ENCODE measurements at regions not wholly inside any gene's neighbourhood (a gene's known extent, or its start where the extent isn't known, plus 50 kb on each side); places are given as distances from the start of the nearest gene placed in this dataset.

- no peak for TF ChIP-seq CTCF (IDR thresholded peaks at IDR 0.05; ENCODE audit: low read depth, low read length)
- no peak for TF ChIP-seq EZH2phosphoT487 (IDR thresholded peaks at IDR 0.05; ENCODE audit: low read depth)
Measured at GRCh38 chr5:33068786-33069185, 357.7 kb downstream of the NPR3 start.
